NCI-H2029 treated with DMSO at 0.1 percent for 48 hours (cell line): ENCODE measurements at regions not wholly inside any gene's neighbourhood (a gene's known extent, or its start where the extent isn't known, plus 50 kb on each side); places are given as distances from the start of the nearest gene placed in this dataset.
"Not testable (repeated sequence)": the region's sequence is repeated elsewhere in the genome, so short reads cannot be mapped to it uniquely, and the experiment has no call there.

Experiments
- DNase-seq: peaks from one replicate; lab custom pipeline; 2025; lab: John Stamatoyannopoulos, UW

- DNase-seq, result no peak
Observed at GRCh38 chr5:104903941-104904340, 1341.4 kb upstream of the NUDT12 start.

GRCh38 chr5:104891596-104891995 is 1329.0 kb upstream of the NUDT12 start:
- no peak for DNase-seq

- DNase-seq, result no peak
Observed at GRCh38 chr5:104890767-104891166, 1328.2 kb upstream of the NUDT12 start.

- no peak for DNase-seq
Observed at GRCh38 chr5:104859437-104859836, 1296.8 kb upstream of the NUDT12 start.

DNA sequence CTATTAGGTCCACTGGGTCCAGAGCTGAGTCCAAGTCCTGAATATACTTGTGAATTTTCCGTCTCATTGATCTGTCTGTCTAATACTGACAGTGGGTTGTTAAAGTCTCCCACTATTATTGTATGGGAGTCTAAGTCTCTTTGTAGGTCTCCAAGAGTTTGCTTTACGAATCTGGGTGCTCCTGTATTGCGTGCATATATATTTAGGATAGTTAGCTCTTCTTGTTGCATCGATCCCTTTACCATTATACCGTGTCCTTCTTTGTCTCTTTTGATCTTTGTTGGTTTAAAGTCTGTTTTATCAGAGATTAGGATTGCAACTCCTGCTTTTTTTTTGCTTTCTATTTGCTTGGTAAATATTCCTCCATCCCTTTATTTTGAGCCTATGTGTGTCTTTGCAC is 1289.5 kb upstream of the NUDT12 start:
- not testable (repeated sequence) for DNase-seq

DNA sequence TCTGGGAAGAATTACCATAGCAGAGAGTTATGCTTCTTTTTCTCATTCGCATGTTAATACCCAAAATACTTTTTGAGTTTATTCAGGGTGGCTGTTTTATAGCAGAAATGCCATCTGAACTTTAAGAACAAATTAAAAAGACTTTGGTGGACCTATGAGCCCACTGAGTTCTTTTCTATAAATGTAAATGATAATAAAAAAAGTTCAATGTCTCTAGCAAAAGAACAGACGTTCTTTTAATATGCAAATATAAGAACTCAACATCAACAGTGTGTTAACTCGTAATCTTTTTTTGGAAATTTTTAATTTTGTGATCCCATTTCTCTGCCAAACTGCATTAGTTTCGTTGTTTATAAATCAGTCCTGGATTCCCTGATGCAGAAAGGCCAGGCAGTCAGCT is 1283.0 kb upstream of the NUDT12 start:
- DNase-seq, result no peak

DNA sequence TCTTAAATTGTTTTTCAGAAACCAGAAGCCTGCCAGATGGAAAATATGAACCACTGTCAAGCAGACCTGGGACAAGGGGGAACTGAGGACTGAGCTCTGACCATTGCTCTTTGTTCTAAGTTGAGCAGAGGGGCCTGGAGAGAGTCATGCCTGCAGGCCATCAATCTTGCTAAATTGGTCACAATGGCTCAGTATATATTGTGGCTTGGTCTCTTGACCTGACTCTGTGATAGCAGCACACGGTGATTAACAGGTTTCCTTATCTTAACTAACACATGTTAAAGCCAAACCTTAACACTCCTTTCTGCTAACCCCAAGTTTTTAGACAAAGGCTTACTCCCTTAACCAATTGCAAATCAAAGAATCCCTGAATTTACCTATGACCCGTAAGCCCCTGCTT is 1281.2 kb upstream of the NUDT12 start:
- no peak for DNase-seq

DNA sequence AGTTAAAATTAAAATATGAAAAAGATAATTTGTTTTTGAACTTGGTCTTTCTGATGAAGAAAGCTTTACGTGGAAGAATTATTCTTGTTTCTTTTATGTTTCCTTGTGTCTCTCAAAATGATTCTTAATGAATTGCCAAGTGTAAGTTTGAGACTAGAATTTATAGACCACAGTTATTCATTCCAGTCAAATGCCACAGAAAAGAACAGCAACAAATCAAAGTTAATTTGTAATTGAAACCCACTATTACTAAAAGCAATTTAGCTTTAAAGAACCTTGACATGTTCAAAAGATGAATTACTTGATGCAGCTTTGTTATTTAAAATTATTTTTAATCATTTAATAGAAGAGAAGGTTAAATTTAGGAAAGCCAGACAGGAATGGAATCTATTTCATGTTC is 1277.7 kb upstream of the NUDT12 start:
- no peak for DNase-seq

GRCh38 chr5:104831515-104831914 is 1268.9 kb upstream of the NUDT12 start:
- DNase-seq, result not testable (repeated sequence)

GRCh38 chr5:104821606-104822005 is 1259.0 kb upstream of the NUDT12 start:
- DNase-seq, result no peak

GRCh38 chr5:104817127-104817526 is 1254.5 kb upstream of the NUDT12 start:
- no peak for DNase-seq

DNA sequence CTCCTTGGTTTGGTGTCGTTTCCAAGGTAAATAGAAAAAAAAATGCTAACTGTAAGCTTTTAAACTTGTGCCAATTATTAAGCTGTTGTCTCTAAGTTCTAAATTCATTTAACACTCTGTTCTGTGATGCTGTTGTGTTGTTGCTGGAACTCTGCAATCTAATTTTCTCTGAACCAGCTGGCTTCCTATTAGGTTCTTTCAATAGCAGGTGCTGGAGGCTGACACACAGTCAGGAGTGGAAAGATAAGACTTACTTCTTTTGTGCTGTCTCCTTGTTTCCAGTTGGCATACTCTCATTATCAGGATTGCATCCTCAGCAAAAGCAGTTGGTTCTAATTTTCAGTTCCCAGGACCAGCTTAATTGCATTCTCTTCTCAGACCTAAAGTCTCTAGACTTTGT is 1252.6 kb upstream of the NUDT12 start:
- DNase-seq, result no peak

GRCh38 chr5:104800440-104801048 is 1238.0 kb upstream of the NUDT12 start:
- DNase-seq, result no peak

- no peak for DNase-seq
Observed at GRCh38 chr5:104793755-104794080, 1231.1 kb upstream of the NUDT12 start.

GRCh38 chr5:104793031-104793754 is 1230.6 kb upstream of the NUDT12 start:
- DNase-seq, result no peak

GRCh38 chr5:104789366-104789765 is 1226.8 kb upstream of the NUDT12 start:
- DNase-seq, result no peak

DNA sequence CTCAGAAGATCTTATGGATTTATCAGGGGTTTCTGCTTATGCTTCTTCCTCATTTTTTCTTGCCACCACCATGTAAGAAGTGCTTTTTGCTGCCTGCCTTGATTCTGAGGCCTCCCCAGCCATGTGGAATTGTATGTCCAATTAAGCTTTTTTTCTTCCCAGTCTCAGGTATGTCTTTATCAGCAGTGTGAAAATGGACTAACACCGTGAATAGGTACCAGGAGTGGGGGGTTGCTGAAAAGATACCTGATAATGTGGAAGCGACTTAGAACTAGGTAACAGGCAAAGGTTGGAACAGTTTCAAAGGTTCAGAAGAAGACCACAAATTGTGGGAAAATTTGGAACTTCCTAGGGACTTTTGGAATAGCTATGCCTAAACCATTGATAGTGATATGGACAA is 1222.5 kb upstream of the NUDT12 start:
- DNase-seq, result no peak

GRCh38 chr5:104774372-104774771 is 1211.8 kb upstream of the NUDT12 start:
- DNase-seq, result no peak

- DNase-seq, result no peak
Observed at GRCh38 chr5:104764197-104764596, 1201.6 kb upstream of the NUDT12 start.

DNA sequence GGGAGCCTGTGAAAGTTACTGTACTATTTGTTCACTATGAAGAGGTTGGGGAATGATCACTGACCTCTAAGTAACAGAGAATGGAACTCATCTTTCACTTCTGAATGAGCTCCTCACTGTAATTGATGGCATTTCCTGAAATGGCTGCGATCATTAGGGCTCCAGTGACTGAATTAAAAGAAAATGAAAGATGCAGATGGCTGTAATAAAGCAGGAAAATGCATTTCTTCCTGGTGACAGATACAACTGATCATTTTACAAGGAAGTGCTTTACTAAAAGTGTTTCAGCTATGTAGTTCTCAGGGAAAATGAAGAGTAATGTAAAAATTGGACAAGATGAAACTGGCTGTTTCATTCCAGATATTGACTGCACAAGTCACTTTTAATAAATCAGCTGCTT is 1200.6 kb upstream of the NUDT12 start:
- DNase-seq, result no peak

- DNase-seq, result no peak
Observed at GRCh38 chr5:104757915-104758314, 1195.3 kb upstream of the NUDT12 start.

- no peak for DNase-seq
Observed at GRCh38 chr5:104755806-104756205, 1193.2 kb upstream of the NUDT12 start.

DNA sequence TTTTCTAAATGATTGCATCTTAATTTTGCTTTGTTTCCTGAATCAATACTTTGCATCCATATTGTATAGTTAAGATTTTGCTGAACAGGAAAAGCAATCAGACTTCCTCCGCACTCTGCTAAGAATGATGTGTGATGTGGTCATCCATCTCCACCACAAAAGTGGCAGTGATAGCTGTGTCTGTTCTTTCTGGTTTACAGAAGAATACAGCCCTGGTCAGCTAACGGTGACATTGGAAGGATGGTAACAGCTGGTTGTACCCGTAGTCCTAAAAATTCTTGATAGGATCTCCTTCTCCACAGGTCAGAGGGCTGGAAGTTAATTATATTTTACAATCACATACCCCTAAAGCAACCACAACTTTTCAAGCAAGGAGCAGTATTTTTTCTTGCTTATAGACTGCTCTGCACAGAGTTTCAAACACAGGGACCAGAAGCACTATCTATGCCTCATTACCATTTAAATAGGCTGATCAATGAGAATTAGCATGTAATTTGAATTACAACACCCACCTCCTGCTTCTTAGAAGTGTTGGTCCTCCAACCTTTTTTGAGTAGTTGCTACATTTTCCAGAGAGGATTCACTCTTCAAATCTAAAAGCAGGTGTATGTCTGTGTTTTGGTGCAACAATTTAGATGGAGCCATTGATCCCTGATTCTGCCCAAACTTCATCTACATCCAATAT is 1191.9 kb upstream of the NUDT12 start:
- DNase-seq, result no peak

DNA sequence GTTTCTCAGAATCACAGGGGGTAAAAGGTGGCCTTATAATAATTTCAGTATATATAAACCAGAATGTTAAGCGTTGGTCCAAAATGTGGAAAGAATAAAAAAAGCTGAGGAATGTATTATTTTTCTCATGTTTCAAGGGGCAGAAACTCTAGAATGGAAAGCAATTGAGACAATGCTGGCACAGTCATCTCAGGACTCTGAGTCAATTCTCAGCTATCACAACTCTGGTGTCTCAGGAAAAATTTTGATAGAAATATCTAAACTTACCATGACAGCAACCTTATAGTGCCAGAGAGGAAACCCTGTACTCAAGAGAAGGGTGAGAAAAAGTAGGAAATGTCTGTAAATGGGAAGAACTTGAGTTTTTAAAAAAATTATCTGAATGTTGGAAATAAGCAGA is 1189.4 kb upstream of the NUDT12 start:
- no peak for DNase-seq
